H9 (cell line): ENCODE measurements at regions not wholly inside any gene's neighbourhood (a gene's known extent, or its start where the extent isn't known, plus 50 kb on each side); places are given as distances from the start of the nearest gene placed in this dataset.

Experiments used
- DNase-seq: peaks from one replicate; pipeline ENCODE4 v3.0.0-alpha.2; 2017
- H2AFZ ChIP-seq: one replicate; pipeline ENCODE4 v1.6.1; 2013; ENCODE audit warnings: mild to moderate bottlenecking, low read length, control low read depth, moderate library complexity
- H2AK5ac ChIP-seq: 2 replicates; pipeline ENCODE4 v1.6.1; 2013; ENCODE audit warnings: low read length, control low read depth, mixed read lengths; ENCODE audit not compliant: insufficient read length
- H2BK120ac ChIP-seq: one replicate; pipeline ENCODE4 v1.6.1; 2013; ENCODE audit warnings: low read depth, mild to moderate bottlenecking, low read length, control low read depth, inconsistent platforms; ENCODE audit not compliant: poor library complexity, severe bottlenecking
- H2BK12ac ChIP-seq: 2 replicates; pipeline ENCODE4 v1.6.1; 2013; ENCODE audit warnings: low read length, control low read depth, mixed read lengths, low read depth; ENCODE audit not compliant: insufficient read length
- H2BK15ac ChIP-seq: 2 replicates; pipeline ENCODE4 v1.6.1; 2013; ENCODE audit warnings: low read depth, low read length, control low read depth
- H2BK20ac ChIP-seq: one replicate; pipeline ENCODE4 v1.6.1; 2013; ENCODE audit warnings: low read depth, mild to moderate bottlenecking, low read length, control low read depth, inconsistent platforms; ENCODE audit not compliant: poor library complexity, severe bottlenecking
- H2BK5ac ChIP-seq: 2 replicates; pipeline ENCODE4 v1.6.1; 2013; ENCODE audit warnings: low read length, control low read depth, mixed read lengths; ENCODE audit not compliant: insufficient read length
- H3K14ac ChIP-seq: 2 replicates; pipeline ENCODE4 v1.6.1; 2013; ENCODE audit warnings: low read length, control low read depth; ENCODE audit not compliant: insufficient read depth
- H3K18ac ChIP-seq: 2 replicates; pipeline ENCODE4 v1.6.1; 2013; ENCODE audit warnings: low read depth, mild to moderate bottlenecking, mixed read lengths, low read length, control low read depth; ENCODE audit not compliant: insufficient read length
- H3K23ac ChIP-seq: 2 replicates; pipeline ENCODE4 v1.6.1; 2013; ENCODE audit warnings: low read length, control low read depth, mixed read lengths, low read depth; ENCODE audit not compliant: insufficient read length
- H3K23me2 ChIP-seq: 2 replicates; pipeline ENCODE4 v1.6.1; 2013; ENCODE audit warnings: low read depth, mild to moderate bottlenecking, mixed read lengths, low read length, control low read depth; ENCODE audit not compliant: insufficient read length, poor library complexity, severe bottlenecking
- H3K27ac ChIP-seq: 2 replicates; pipeline ENCODE4 v1.5.1; 2013; ENCODE audit warnings: low read length, control low read depth, mixed read lengths, low read depth; ENCODE audit not compliant: insufficient read length
- H3K27me3 ChIP-seq: 2 replicates; pipeline ENCODE4 v1.6.1; 2013; ENCODE audit warnings: low read length, control low read depth, inconsistent platforms; ENCODE audit not compliant: insufficient read depth
- H3K4ac ChIP-seq: 2 replicates; pipeline ENCODE4 v1.6.1; 2013; ENCODE audit warnings: low read depth, mild to moderate bottlenecking, control low read depth, inconsistent platforms, low read length, moderate library complexity
- H3K4me1 ChIP-seq: 2 replicates; pipeline ENCODE4 v1.6.1; 2013; ENCODE audit warnings: low read length, control low read depth, inconsistent platforms; ENCODE audit not compliant: insufficient read depth
- H3K4me2 ChIP-seq: 2 replicates; pipeline ENCODE4 v1.6.1; 2013; ENCODE audit warnings: low read length, control low read depth, mixed read lengths; ENCODE audit not compliant: insufficient read length, insufficient read depth
- H3K56ac ChIP-seq: 2 replicates; pipeline ENCODE4 v1.6.1; 2013; ENCODE audit warnings: low read depth, mild to moderate bottlenecking, mixed read lengths, low read length, control low read depth; ENCODE audit not compliant: insufficient read length
- H3K79me1 ChIP-seq: 2 replicates; pipeline ENCODE4 v1.6.1; 2013; ENCODE audit warnings: low read depth, mild to moderate bottlenecking, moderate library complexity, low read length, control low read depth, inconsistent platforms; ENCODE audit not compliant: insufficient read depth, poor library complexity, severe bottlenecking
- H3K79me2 ChIP-seq: 2 replicates; pipeline ENCODE4 v1.6.1; 2013; ENCODE audit warnings: low read length, control low read depth, inconsistent platforms; ENCODE audit not compliant: insufficient read depth
- H3K9ac ChIP-seq: 2 replicates; pipeline ENCODE4 v1.6.1; 2013; ENCODE audit warnings: low read length, control low read depth, mixed read lengths; ENCODE audit not compliant: insufficient read length; ENCODE audit errors: extremely low read depth
- H3K9me3 ChIP-seq: one replicate; pipeline ENCODE4 v1.6.1; 2013; ENCODE audit warnings: low read depth, low read length, inconsistent platforms; ENCODE audit not compliant: control insufficient read depth
- H3T11ph ChIP-seq: one replicate; pipeline ENCODE4 v1.6.1; 2013; ENCODE audit warnings: mild to moderate bottlenecking, low read length, control low read depth, inconsistent platforms
- H4K20me1 ChIP-seq: one replicate; pipeline ENCODE4 v1.6.1; 2013; ENCODE audit not compliant: control insufficient read depth, insufficient read length, insufficient read depth
- H4K5ac ChIP-seq: 2 replicates; pipeline ENCODE4 v1.6.1; 2013; ENCODE audit warnings: low read depth, mild to moderate bottlenecking, mixed read lengths, low read length, control low read depth; ENCODE audit not compliant: insufficient read length
- H4K8ac ChIP-seq: replicated peaks from 2 replicates; pipeline ENCODE4 v1.6.1; 2013; ENCODE audit warnings: low read length, control low read depth, mixed read lengths, low read depth; ENCODE audit not compliant: insufficient read length
- H4K91ac ChIP-seq: 2 replicates; pipeline ENCODE4 v1.6.1; 2013; ENCODE audit warnings: low read depth, mild to moderate bottlenecking, moderate library complexity, mixed read lengths, low read length, control low read depth; ENCODE audit not compliant: insufficient read length
- H3K27ac Mint-ChIP-seq, 3 experiments: 2 replicates in 2 of 3; 3 replicates in 1 of 3; pipeline ENCODE4 v1.8.0; 2020 to 2021; ENCODE audit warnings: mixed read lengths in 3 of 3, mild to moderate bottlenecking in 1 of 3, moderate library complexity in 1 of 3
- H3K27me3 Mint-ChIP-seq: 2 replicates; pipeline ENCODE4 v1.8.0; 2021; ENCODE audit warnings: low read depth, mild to moderate bottlenecking, moderate library complexity, mixed read lengths
- H3K36me3 Mint-ChIP-seq, 3 experiments: 2 replicates in 2 of 3; 3 replicates in 1 of 3; pipeline ENCODE4 v1.8.0; 2020 to 2021; ENCODE audit warnings: low read depth in 3 of 3, mixed read lengths in 3 of 3; ENCODE audit not compliant: insufficient read depth in 1 of 3
- H3K4me1 Mint-ChIP-seq, 2 experiments: 2 replicates each; pipeline ENCODE4 v1.8.0; 2020; ENCODE audit warnings: mixed read lengths in 2 of 2
- H3K4me3 Mint-ChIP-seq, 2 experiments: 2 replicates in 1 of 2; 3 replicates in 1 of 2; pipeline ENCODE4 v1.8.0; 2020 to 2021; ENCODE audit warnings: mild to moderate bottlenecking in 2 of 2, mixed read lengths in 2 of 2, moderate library complexity in 1 of 2
- H3K9me3 Mint-ChIP-seq, 2 experiments: 2 replicates in 1 of 2; 3 replicates in 1 of 2; pipeline ENCODE4 v1.8.0; 2020; ENCODE audit warnings: mild to moderate bottlenecking in 2 of 2, mixed read lengths in 2 of 2, moderate library complexity in 1 of 2
- CTCF ChIP-seq: fragments of 200-600 bp; sonication (generic); conservative IDR thresholded peaks from 3 replicates; pipeline ENCODE4 v1.8.0; 2021; ENCODE audit warnings: antibody characterized with exemption, mild to moderate bottlenecking
- WGBS: extraction: QIAGEN DNeasy Blood & Tissue Kit; methylation state at CpG from one replicate; pipeline ENCODE4 v1.1.7; 2013; ENCODE audit warnings: missing lambda C conversion rate, low lambda C conversion rate, mixed read lengths; ENCODE audit not compliant: insufficient read length; ENCODE audit errors: extremely low coverage; 5-methylcytosine and 5-hydroxymethylcytosine counted together

- no peak overlapping the region for H4K8ac ChIP-seq
- no peak overlapping the region for H3K4ac ChIP-seq
- no peak overlapping the region for H3K9ac ChIP-seq
- H3K27me3 ChIP-seq = no peaks in the 10 kb centered on the region
- H3K9me3 ChIP-seq = no peaks in the 10 kb centered on the region
- Mint-ChIP-seq H3K4me3 (no peak overlapping the region), H3K9me3 (peaks cover 10 to 22% of the 10 kb centered on the region in 2 experiments), H3K27ac (no peak overlapping the region), H3K27me3 (peaks cover 7% of the 10 kb centered on the region), H3K36me3 (peaks cover 6 to 10% (median 6%) of the 10 kb centered on the region in 3 experiments; a peak in 6 of 7 replicates), H3K4me1 (0 out of 4 replicates have a peak, but pooled peaks cover 0 to 2% of the 10 kb centered on the region in 2 experiments)
- no peak overlapping the region for H3T11ph ChIP-seq
- no peak for TF ChIP-seq CTCF
- H3K56ac ChIP-seq = no peak overlapping the region
- no CpG with 5 or more reads among the region's 2 CpGs for WGBS
- no peak overlapping the region for H4K91ac ChIP-seq
- no peak overlapping the region for H4K5ac ChIP-seq
- H2BK15ac ChIP-seq = no peak overlapping the region
- no peaks in the 10 kb centered on the region for H3K23me2 ChIP-seq
- no peak overlapping the region for H2BK12ac ChIP-seq
- H2AK5ac ChIP-seq = no peak overlapping the region
- no peak overlapping the region for H2AFZ ChIP-seq
- no peak overlapping the region for H3K23ac ChIP-seq
- no peak overlapping the region for H3K4me2 ChIP-seq
- no peaks in the 10 kb centered on the region for H4K20me1 ChIP-seq
- H2BK20ac ChIP-seq = no peak overlapping the region
- no peaks in the 10 kb centered on the region for H3K79me1 ChIP-seq
- H3K27ac ChIP-seq = no peak overlapping the region
- no peak overlapping the region for H2BK120ac ChIP-seq
- no peaks in the 10 kb centered on the region for H3K79me2 ChIP-seq
- no peak overlapping the region for H2BK5ac ChIP-seq
- no peak for DNase-seq
- no peak overlapping the region for H3K18ac ChIP-seq
- H3K14ac ChIP-seq = no peak overlapping the region
- H3K4me1 ChIP-seq = no peaks in the 10 kb centered on the region
Observed at GRCh38 chr7:3232228-3232627, 68.8 kb upstream of the SDK1 start.
